Left renal cortex interstitium (tissue), 4 donors: ENCODE measurements at regions not wholly inside any gene's neighbourhood (a gene's known extent, or its start where the extent isn't known, plus 50 kb on each side); places are given as distances from the start of the nearest gene placed in this dataset.

Experiments
- DNase-seq, 4 donors: peaks; one replicate each; pipeline ENCODE4 v3.0.0-alpha.2; 2013; ENCODE audit warnings: low read depth in 4 of 4, low spot score in 2 of 4, missing footprints in 1 of 4

DNA sequence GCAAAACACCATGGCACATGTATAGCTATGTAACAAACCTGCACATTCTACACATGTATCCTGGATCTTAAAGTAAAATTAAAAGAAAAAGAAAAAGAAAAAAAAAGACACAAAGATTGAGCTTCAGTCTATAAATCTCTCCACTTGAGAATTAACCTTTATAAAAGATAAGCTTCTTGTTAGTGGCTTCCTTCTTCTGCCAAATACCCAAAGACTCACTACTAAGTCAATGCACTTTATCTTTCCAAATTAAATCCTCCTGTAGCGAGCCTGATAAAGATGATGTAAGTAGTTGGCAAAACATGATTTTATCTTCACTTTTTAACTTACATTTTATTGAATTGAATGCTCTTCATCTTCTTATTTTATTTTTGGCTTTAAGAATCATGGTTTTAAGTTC, 349.9 kb downstream of the TRIB2 start:
- DNase-seq, result no peak

- no peak for DNase-seq
Measured at GRCh38 chr2:13067508-13067907, 350.8 kb downstream of the TRIB2 start.

DNA sequence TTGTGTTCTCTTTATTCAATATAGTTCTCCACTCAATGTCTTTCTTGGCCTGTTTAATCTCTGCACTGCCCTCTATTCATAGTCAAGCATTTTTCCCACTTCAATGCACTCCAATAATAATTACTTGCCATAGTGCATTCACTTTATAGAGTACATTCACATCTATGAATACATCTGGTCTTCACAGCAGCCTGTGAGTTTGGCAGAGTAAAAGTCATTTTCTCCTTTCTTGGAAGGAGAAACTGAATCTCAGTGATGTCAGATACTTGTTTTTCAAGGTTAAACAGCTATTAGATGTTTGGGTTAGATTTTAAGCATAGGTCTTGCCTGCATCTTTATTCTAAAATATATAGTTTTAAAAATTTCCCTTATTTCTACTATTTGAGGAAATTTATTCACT, 373.2 kb downstream of the TRIB2 start:
- DNase-seq, result no peak

GRCh38 chr2:13091455-13091854, 374.7 kb downstream of the TRIB2 start:
- DNase-seq, result no peak

DNA sequence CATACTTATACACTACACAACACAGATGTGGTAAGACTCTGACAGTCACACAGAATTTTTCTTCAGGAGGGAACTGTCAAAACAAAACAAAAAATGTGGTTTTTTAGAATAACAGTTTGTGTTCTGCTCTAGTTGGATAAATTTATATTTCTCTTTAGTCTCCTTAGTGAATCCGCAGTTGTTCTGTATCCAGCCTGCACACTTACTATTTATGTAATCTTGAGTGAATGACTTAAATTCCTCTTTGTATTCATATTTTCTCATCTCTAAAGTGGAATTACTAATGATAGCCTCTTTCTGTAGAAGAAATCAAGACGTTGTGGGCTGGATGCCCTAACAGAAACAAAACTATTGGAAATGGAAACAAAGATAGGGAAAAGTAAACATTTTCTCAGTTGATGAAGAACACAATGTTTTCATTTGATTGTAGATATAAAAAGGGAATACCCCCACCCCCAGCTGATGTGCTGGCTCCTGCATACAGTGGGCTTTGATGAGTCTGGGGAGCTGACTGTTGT, 375.2 kb downstream of the TRIB2 start:
- DNase-seq, result no peak

DNA sequence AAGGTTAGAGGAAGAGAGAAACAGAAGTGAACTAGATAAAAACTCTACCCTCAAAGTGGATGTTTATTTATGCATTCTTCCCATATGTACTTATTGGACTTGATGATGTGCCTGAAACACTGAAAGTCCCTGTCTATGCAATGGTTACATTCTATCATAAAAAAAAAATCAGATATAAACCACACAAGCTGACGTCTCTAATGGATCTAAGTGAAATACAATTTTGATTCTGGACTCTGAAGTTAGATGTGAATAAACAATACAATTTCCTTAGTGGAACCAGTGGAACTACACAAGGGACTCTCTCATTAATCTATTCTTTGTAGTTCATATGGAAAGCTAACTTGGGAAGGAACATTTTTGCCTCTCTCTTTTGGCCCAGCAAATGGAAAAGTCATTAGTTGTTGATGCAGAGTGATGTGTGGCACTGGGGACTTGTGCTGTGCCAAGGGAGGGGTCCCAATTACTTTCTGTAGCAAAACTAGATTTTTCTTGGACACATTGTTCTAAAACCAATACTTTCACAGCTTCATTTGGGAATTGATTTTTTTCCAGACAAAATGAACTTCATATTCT, 376.8 kb downstream of the TRIB2 start:
- DNase-seq, result no peak

GRCh38 chr2:13102397-13103063, 385.8 kb downstream of the TRIB2 start:
- DNase-seq, result no peak

- DNase-seq, result no peak
Measured at GRCh38 chr2:13103151-13103550, 386.4 kb downstream of the TRIB2 start.

DNA sequence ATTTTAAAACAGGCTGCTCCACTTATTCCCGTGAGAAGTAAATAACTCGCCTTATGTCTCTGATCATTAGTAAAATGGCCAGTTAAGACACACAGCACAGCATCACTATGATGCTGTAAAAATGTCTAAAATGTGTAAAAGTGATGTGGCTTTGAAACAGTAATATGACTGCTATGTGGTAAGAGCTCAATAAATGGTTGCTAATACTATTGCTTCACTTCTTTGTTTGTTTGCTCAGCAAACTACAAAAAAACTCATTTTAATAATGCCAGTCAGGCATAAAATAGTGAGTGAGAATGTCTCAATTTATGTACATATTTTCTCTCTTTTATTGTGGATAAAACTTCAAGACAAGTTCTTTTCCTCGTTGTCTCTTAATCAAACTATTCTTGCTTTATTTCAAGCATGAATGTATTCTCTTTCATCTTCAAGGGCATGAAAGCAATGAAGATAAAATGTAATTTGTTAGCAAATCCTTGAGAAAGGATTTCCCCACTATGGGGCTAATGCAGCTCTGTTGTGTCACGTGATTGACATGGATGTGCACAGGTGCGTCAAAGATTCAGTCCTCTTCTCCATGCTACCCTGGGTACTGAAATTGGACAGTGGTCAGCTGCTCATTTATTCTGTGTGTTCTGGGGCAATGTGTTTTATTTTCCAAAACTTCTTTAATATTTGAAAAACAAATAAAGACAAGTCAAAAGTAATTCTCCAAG, 387.2 kb downstream of the TRIB2 start:
- DNase-seq, result no peak

DNA sequence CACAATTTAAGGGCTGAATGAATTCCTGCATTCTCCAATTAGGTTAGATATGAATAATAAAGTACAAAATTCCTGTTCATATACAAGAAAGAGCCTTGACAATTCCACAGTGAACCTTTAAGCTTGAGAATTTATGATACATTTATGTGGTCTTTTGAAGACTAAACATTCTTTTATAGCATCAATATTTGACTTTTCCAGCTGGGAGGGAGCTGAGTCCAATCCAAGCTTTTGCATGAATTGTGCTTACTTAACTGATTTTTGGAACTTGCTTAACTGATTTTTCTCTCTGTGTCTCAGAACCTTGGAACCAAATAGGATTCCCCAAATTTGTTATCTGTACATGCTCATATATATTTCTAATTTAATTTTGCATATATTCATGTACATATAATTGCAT, 388.0 kb downstream of the TRIB2 start:
- DNase-seq, result no peak

- DNase-seq, result no peak
Measured at GRCh38 chr2:13106302-13106701, 389.6 kb downstream of the TRIB2 start.

DNA sequence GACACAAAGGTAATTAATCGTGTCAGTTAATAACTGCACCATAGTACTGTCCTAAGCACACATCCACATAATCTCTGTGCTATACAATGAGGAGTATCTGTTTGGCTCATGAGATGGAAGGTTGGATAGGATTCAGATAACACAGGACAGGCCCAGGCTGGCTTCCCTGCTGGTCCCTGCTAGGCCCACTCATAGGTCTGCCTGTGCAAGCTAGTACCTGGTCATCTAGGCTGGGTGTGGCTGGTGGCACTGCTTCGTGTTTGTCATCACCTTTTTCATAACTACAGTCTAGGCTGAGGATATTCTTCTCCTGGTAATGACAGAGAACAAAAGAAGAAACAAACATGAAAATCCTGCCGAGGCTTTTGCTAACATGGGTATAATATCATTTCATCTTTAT, 392.8 kb downstream of the TRIB2 start:
- no peak for DNase-seq

DNA sequence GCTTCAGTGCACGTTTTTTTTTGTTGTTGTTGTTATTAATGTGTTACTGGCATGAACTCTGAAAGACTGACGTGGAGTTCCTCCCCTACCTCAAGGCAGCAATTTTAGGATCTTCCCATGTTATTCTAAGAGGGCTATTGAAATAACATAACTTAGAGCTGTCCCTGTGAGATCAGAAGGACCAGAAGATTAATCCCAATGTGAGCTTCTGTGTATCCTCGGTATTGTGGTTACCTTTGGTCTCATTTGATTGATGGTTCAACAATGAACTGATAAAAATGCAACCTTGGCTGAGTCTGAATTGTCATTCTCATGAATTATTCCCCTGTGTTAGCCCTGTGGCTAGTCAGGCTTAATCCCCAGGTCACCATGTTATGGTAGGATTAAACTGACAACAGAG, 394.1 kb downstream of the TRIB2 start:
- no peak for DNase-seq

DNA sequence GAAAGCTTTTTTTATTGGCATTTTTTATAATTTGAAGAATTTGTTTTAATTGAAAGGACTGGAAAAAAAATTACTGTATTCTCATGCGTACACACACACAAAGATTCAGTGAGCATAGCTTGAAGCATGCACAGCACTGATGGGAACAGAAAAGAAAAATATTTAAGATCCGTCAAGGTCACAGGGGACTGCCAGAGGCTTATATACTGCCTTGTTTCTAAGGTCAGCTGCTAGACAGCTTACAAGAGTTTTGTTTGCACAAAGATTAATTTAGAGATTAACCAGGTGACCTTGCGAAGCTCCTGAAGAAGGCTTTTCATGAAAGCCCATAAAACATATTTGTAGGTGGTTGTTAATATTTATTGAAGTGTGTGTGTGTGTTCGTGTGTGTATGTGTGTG, 396.3 kb downstream of the TRIB2 start:
- DNase-seq, result no peak

DNA sequence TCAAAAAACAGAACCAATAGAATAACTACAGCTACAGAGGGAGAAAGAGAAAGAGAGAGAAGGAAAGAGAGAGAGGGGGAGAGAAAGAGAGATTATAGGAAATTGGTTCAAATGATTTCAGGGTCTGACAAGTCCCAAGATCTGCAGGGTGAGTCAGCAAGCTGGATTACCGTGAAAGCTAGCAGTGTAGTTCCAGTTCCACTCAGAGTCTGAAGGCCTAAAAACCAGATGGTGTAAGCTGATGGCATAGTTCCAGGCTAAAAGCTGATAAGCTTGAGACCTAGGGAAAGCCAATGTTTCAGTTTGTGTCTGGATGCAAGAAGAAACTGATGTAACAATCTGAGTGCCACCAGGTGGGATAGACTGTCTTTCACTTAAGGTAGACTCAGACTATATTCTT, 397.7 kb downstream of the TRIB2 start:
- no peak for DNase-seq

DNA sequence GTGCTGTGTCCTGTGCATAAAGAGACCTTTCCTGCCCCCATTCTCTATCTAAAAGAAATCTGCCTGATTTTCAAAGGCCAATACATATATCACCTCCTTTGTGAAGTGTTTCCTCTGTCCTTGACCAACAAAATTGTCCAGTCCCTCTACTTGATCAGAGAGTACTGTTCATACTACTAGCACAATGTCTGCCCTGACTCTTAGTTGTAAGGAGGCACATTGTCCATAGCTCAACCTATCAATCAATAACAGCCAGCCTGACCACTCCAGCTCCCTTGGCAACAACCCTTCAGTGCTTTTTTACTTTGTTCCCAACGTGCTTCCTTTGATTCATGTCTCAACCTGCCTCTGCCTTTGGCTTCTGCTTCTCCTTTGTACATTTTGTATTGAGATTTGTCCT, 398.9 kb downstream of the TRIB2 start:
- no peak for DNase-seq

- DNase-seq, result no peak
Measured at GRCh38 chr2:13121096-13121495, 404.4 kb downstream of the TRIB2 start.

DNA sequence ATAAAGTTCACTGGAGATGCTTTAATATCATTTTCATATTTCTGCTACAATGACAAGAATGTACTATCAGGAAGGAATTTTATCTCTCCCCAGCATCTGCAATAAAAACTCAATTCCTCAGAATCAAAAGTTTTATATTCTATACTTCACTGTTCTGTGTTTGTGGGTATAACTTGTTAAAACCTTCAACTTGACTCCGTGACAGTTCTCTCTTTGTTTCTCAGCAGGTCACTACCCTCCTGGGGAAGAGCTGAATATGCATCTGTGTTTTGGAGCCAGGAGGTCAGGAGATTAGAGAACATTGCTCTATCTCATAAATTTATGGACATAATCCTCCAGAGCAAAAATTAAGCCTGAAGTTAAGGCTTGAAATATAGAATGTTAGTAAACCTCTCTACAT, 411.4 kb downstream of the TRIB2 start:
- no peak for DNase-seq

- DNase-seq, result no peak
Measured at GRCh38 chr2:13135369-13135768, 418.6 kb downstream of the TRIB2 start.

GRCh38 chr2:13135856-13136255, 419.1 kb downstream of the TRIB2 start:
- no peak for DNase-seq

- no peak for DNase-seq
Measured at GRCh38 chr2:13137679-13138078, 420.9 kb downstream of the TRIB2 start.

- no peak for DNase-seq
Measured at GRCh38 chr2:13141315-13141714, 424.6 kb downstream of the TRIB2 start.
